Activated T-helper 2 cell treated with anti-CD3 and anti-CD28 coated beads, Interferon-gamma antibody, Interleukin-2, Interleukin-4, amounts not matched to agents 10 μg/mL and 5 μg/mL and 100 μg/mL, durations not matched to agents 14 hours and 24 hours and 36 hours (primary cell): ENCODE measurements at regions not wholly inside any gene's neighbourhood (a gene's known extent, or its start where the extent isn't known, plus 50 kb on each side); places are given as distances from the start of the nearest gene placed in this dataset.

Experiments used
- DNase-seq: peaks from one replicate; pipeline ENCODE4 v3.0.0; 2021; ENCODE audit warnings: low spot score
- H3K27ac Mint-ChIP-seq: one replicate; pipeline ENCODE4 v1.8.0; 2021; ENCODE audit warnings: mixed read lengths
- H3K27me3 Mint-ChIP-seq: one replicate; pipeline ENCODE4 v1.8.0; 2021; ENCODE audit warnings: low read depth, mixed read lengths
- H3K36me3 Mint-ChIP-seq: one replicate; pipeline ENCODE4 v1.8.0; 2021; ENCODE audit warnings: low read depth, mixed read lengths
- H3K4me1 Mint-ChIP-seq: one replicate; pipeline ENCODE4 v1.8.0; 2021; ENCODE audit warnings: low read depth, mixed read lengths
- H3K4me3 Mint-ChIP-seq: one replicate; pipeline ENCODE4 v1.8.0; 2021; ENCODE audit warnings: low read depth, mild to moderate bottlenecking, moderate library complexity, mixed read lengths
- H3K9me3 Mint-ChIP-seq: one replicate; pipeline ENCODE4 v1.8.0; 2021; ENCODE audit warnings: mixed read lengths
- intact Hi-C: fragments of 100-400 bp; cut with micrococcal nuclease; formaldehyde crosslinking; loops from one replicate; pipeline ENCODE4 v1.15.1; 2023

DNA sequence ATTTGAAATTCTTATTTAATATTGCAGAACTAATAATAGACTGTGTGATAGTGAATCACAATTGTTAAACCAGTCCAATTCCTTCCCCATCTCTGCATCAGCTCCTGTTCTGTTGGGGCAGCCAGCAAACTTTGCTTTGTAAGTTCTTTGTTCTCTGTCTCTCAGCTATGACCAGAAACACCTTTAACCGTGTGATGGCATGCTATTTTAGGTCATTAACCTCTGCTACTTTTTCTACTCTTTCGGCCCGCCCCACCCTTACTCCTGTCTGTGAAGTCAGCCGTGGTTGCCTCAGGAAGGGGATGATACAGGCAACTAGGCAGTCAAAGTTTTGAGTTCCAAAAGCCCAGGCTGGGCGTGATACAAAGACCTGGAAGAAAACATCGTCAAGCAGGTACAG is 51.3 kb upstream of the EGFL6 start:
- Mint-ChIP-seq H3K36me3 (no peaks in the 10 kb centered on the region), H3K4me3 (no peak overlapping the region), H3K27me3 (no peaks in the 10 kb centered on the region), H3K9me3 (no peaks in the 10 kb centered on the region), H3K4me1 (peaks cover 1% of the 10 kb centered on the region), H3K27ac (no peak overlapping the region)
- intact Hi-C loops = no loop called here
- DNase-seq = no peak

DNA sequence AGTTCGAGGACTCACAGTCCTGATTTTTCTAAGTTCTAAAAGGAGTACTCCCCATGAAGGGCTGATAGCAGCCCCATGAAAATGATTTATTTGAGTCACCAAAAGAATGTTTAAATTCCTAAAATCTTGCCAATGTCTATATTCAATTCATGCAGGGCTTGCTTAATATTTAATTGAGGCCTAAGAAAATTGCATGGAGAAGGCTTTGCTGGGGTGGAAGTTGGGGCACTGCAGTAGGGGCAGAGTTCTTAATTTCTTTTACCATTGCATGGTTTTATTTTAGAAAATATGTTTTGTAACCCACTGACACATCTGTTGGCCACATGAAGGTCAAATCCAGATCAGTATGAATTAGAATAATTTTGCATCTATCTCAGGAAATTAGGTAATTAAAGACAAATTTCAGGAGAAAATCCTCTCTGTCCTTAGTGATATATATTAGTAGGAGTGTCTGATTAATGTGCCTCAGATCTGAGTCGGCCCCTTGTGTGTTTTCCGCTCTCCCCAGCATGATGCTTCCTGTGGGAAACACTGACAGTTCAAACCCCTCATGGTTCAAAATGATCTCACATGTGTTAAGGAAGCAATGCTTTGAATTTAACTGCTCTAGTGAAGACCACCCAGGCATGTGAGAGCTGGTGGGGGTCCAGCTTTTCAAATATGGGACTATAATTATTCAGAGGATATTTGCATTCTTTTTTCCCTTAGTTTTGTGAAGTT is 54.0 kb upstream of the EGFL6 start:
- no peaks in the 10 kb centered on the region for H3K27me3 Mint-ChIP-seq
- peaks cover 5% of the 10 kb centered on the region for H3K4me1 Mint-ChIP-seq
- H3K4me3 Mint-ChIP-seq = no peak overlapping the region
- H3K9me3 Mint-ChIP-seq = no peaks in the 10 kb centered on the region
- intact Hi-C loops = no loop called here
- no peak overlapping the region for H3K27ac Mint-ChIP-seq
- no peak for DNase-seq
- H3K36me3 Mint-ChIP-seq = no peaks in the 10 kb centered on the region

DNA sequence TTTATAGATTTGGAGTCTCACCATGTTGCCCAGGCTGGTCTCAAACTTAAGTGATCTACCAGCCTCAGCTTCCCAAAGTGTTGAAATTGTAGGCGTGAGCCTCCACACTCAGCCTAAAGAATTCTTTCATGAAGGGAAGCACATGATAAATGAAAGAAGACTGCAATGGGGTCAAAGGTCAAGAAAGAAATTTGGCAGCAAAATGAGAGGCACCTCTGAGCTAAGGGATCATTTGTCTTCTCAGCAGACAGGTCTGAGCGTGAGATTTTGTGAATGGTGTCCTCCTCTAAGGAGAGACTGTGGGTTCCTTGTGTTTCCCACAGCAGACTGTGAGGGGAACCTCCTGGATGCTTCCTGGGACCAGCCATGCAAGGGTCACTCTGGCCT is 57.5 kb upstream of the EGFL6 start:
- Mint-ChIP-seq H3K4me3 (no peak overlapping the region), H3K4me1 (peaks cover 4% of the 10 kb centered on the region), H3K36me3 (no peaks in the 10 kb centered on the region), H3K9me3 (no peaks in the 10 kb centered on the region), H3K27me3 (no peaks in the 10 kb centered on the region), H3K27ac (no peak overlapping the region)
- intact Hi-C loops = no loop called here
- DNase-seq = no peak

DNA sequence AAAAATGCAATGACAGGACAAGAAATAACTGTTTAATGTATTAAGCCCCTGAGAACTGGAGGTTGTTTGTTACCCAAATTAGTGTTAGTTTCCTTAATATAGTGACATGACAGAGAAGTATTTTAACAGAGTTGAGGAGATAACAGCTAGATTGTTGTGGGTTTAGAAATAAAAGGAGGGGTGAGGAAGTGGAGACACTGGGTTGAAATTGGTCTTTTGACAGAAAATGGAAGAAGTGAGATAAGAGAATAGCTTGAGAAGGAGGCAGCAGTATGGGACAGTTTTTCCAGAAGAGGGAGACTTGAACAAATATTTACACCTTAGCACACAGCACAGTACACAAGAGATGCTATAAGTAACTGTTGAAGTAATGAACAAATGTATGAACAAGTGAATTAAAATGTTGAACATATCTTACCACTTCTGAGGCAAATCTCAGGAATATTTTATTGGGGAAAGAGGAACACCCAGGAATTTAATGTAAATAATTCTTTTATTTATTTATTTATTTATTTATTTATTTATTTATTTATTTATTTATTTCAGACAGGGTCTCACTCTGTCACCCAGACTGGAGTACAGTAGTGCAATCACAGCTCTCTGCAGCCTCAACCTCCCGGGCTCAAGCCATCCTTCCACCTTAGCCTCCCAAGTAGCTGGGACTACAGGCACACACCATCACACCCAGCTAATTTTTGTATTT is 58.0 kb upstream of the EGFL6 start:
- Mint-ChIP-seq H3K4me3 (no peak overlapping the region), H3K27me3 (no peaks in the 10 kb centered on the region), H3K36me3 (no peaks in the 10 kb centered on the region), H3K9me3 (no peaks in the 10 kb centered on the region), H3K27ac (no peak overlapping the region), H3K4me1 (peaks cover 4% of the 10 kb centered on the region)
- no peak for DNase-seq
- intact Hi-C loops = no loop called here

DNA sequence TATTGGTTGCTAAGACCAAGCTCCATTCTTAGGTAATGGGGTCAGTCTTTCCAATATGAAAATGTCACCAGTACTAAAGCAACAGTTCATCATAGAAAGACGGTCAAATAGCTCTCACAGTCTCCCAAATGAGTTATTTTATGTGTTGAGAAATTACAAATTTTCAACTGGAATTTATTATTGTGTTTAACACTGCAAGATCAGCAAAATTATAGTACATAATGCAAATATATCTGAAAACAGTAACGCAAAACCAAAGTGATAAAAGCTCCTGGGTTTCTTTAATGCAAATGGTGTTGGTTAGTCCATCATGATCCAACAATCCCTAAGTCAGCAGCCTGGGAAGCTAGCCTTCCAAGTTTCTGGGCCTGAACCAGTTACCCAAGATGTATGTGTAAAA is 61.5 kb upstream of the EGFL6 start:
- Mint-ChIP-seq H3K4me3 (no peak overlapping the region), H3K27me3 (no peaks in the 10 kb centered on the region), H3K27ac (no peak overlapping the region), H3K36me3 (no peaks in the 10 kb centered on the region), H3K4me1 (peaks cover 4% of the 10 kb centered on the region), H3K9me3 (no peaks in the 10 kb centered on the region)
- intact Hi-C loops = loop anchor here (5.0 kb wide), 1 partner anchor 239 kb away; no protein-coding TSS in a partner anchor
- no peak for DNase-seq

DNA sequence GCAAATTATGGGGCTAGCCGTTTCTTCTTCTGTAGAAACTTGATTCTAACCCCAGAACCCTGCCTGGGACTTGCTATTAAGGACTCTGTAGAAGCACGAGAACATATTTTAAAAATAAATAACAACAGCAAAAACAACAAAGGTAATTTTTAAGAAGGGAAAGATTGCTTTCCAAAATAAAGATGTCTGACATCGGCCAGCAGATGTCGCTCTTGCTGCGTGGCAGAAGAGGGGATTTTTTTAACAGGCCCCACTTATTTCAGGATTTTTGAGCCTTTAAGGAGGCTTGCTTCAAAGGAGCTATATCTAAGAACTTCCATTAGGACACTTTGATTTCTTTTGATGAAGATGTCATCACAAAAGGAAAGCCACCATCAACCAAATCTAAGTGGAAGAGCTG is 62.8 kb upstream of the EGFL6 start:
- H3K27ac Mint-ChIP-seq = no peak overlapping the region
- no peaks in the 10 kb centered on the region for H3K36me3 Mint-ChIP-seq
- peaks cover 6% of the 10 kb centered on the region for H3K4me1 Mint-ChIP-seq
- H3K9me3 Mint-ChIP-seq = no peaks in the 10 kb centered on the region
- no peaks in the 10 kb centered on the region for H3K27me3 Mint-ChIP-seq
- intact Hi-C loops = loop anchor here (1.0 to 5.0 kb wide), 3 partner anchors 140 to 526 kb away; no protein-coding TSS in a partner anchor
- no peak overlapping the region for H3K4me3 Mint-ChIP-seq
- peak; percentile 10 for DNase-seq

DNA sequence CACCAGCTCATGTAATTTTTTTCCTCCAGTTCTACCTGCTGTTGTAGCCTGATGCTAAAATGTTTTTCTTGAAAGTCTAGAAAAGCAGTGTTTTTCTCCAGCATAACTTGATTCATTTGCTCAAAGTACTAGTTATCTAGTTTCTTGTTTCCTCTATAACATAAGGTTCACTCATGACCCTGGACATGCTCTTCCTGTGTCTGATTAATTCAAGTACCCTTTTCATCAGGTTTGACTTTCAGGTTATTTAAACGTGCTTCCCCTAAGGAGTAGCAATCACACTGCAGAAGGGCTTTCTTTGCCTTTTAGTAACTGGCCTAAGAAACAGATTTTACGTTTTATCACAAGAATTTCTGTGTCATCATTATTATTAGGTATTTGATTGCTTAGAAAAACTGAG is 66.8 kb upstream of the EGFL6 start:
- H3K27ac Mint-ChIP-seq = peak overlapping the region; percentile 25
- no peaks in the 10 kb centered on the region for H3K27me3 Mint-ChIP-seq
- no peak for DNase-seq
- intact Hi-C loops = no loop called here
- H3K4me1 Mint-ChIP-seq = peaks cover 7% of the 10 kb centered on the region
- H3K4me3 Mint-ChIP-seq = no peak overlapping the region
- no peaks in the 10 kb centered on the region for H3K9me3 Mint-ChIP-seq
- no peaks in the 10 kb centered on the region for H3K36me3 Mint-ChIP-seq

DNA sequence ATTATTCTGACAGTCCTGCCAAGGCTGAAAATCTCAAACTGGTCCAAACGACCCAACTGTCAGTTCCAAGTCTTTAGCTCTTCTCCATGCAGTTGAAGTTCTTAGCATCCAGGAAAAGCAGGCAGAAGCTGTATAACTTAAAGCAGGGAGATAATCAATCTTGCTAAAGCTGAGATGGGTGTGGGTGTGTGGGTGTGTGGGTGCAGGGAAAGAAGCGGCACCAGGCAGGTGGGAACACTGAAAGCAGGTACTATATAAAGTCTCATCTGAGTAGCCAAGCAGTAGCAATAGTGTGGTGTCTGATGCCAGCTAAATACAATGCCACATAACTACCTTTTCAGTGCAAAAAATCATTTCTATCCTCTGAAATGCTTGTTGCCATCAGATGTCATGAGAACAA is 69.7 kb upstream of the EGFL6 start:
- intact Hi-C loops = no loop called here

DNA sequence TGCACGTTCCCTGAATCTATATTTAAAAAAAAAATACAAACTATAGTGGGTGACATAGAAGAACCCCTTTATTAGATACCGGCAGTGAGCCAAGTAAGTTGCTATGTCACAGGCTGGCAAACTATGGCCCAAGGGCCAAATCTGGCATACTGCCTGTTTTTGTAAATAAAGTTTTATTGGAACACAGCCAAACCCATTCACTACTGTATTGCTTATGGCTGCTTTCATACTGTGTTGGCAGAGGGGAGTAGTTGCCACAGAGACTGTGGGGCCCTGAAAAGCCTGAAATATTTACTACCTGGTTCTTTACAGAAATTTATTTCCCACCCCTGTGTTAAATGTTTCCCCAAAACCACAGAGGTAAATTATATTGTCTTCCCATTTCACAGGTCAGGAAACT is 71.2 kb upstream of the EGFL6 start:
- H3K27ac Mint-ChIP-seq = no peak overlapping the region
- H3K36me3 Mint-ChIP-seq = no peaks in the 10 kb centered on the region
- intact Hi-C loops = no loop called here
- no peaks in the 10 kb centered on the region for H3K27me3 Mint-ChIP-seq
- peaks cover 7% of the 10 kb centered on the region for H3K4me1 Mint-ChIP-seq
- no peak overlapping the region for H3K4me3 Mint-ChIP-seq
- H3K9me3 Mint-ChIP-seq = no peaks in the 10 kb centered on the region
- no peak for DNase-seq

More for the DNA sequence above, 69.7 kb upstream of the EGFL6 start:
- peaks cover 7% of the 10 kb centered on the region for H3K4me1 Mint-ChIP-seq
- H3K27me3 Mint-ChIP-seq = no peaks in the 10 kb centered on the region
- H3K4me3 Mint-ChIP-seq = no peak overlapping the region
- H3K9me3 Mint-ChIP-seq = no peaks in the 10 kb centered on the region
- H3K36me3 Mint-ChIP-seq = no peaks in the 10 kb centered on the region
- no peak overlapping the region for H3K27ac Mint-ChIP-seq
- no peak for DNase-seq

DNA sequence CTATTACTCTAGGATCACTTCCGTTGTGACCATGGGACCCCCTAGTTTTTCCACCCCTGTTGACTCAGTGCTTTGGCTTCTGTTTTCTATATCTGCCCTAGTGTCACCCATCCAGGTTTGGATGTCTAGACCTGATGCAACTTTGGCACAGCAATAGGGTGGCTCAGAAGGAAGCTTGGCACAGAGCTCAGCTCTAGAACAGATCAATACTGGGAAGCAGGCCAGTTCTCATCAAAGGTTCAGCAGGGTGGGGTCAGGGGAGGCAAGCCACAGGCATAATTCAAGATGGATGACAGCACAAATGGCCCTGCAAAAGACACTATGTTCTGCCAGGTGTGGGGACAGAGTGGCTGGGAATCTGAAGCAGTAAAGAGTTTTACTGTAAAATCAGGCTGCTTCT is 74.2 kb upstream of the EGFL6 start:
- intact Hi-C loops = no loop called here
- no peak for DNase-seq
- Mint-ChIP-seq H3K9me3 (no peaks in the 10 kb centered on the region), H3K36me3 (no peaks in the 10 kb centered on the region), H3K27me3 (no peaks in the 10 kb centered on the region), H3K27ac (no peak overlapping the region), H3K4me1 (peaks cover 4% of the 10 kb centered on the region), H3K4me3 (no peak overlapping the region)

DNA sequence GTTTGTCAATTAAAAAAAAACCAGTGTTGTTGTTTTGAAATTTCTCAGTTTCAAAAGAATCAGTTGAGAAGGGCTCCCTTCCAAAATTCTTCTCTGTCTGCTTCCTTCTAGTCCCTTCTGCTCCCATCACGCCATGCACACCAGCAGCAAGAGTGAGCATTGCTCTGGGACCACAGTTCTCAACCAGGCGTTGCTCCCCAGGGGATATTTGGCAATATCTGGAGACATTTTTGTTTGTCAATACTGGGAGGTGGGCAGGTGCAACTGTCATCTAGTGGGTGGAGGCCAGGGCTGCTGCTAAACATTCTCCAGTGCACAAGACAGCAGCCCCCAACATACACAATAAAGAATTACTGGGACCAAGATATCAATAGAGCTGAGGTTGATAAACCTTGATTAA is 74.8 kb upstream of the EGFL6 start:
- H3K27me3 Mint-ChIP-seq = no peaks in the 10 kb centered on the region
- no peak for DNase-seq
- no peak overlapping the region for H3K4me3 Mint-ChIP-seq
- H3K27ac Mint-ChIP-seq = no peak overlapping the region
- H3K4me1 Mint-ChIP-seq = peaks cover 4% of the 10 kb centered on the region
- intact Hi-C loops = no loop called here
- no peaks in the 10 kb centered on the region for H3K36me3 Mint-ChIP-seq
- H3K9me3 Mint-ChIP-seq = no peaks in the 10 kb centered on the region

DNA sequence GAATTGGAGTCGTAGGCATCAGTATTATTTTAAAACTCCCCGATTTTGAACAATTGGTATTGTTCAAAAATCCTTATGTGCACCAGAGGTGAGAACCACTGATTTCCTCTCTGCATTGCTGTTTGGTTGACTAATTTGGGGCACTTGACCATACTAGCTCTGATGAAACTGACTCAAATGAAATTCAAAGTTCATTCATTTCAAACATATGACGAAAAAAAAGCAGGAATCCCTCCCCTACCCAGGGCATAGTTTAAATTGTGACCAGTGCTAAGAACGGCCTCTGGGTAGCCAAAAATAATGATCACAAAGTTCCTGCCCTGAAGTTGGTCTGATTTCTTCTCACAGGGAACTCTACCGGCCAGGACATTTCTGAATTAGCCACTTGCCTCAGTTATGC is 75.7 kb upstream of the EGFL6 start:
- no peak for DNase-seq
- intact Hi-C loops = no loop called here
- no peak overlapping the region for H3K4me3 Mint-ChIP-seq
- no peaks in the 10 kb centered on the region for H3K9me3 Mint-ChIP-seq
- H3K27ac Mint-ChIP-seq = no peak overlapping the region
- H3K36me3 Mint-ChIP-seq = no peaks in the 10 kb centered on the region
- peaks cover 2% of the 10 kb centered on the region for H3K4me1 Mint-ChIP-seq
- no peaks in the 10 kb centered on the region for H3K27me3 Mint-ChIP-seq

DNA sequence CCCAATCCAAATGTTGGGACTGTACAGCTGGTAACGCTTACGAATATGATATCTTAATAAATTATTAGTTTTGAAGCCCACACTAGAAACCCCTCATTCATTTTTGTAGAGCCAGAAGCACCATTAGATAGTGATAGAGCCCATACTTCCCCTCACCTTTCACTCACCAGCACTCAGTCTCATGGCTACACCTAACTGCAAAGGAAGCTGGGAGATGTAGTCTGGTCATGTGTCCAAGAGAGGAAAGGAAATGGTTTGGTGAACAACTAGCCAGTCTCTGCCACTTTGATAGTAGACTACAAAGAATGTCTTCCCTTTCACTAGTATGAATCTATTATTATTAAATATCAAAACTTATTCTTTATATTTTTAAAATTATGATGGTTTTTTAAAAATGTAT is 77.1 kb upstream of the EGFL6 start:
- no peaks in the 10 kb centered on the region for H3K9me3 Mint-ChIP-seq
- H3K4me3 Mint-ChIP-seq = no peak overlapping the region
- no peaks in the 10 kb centered on the region for H3K36me3 Mint-ChIP-seq
- peaks cover 8% of the 10 kb centered on the region for H3K4me1 Mint-ChIP-seq
- no peak overlapping the region for H3K27ac Mint-ChIP-seq
- DNase-seq = no peak
- H3K27me3 Mint-ChIP-seq = no peaks in the 10 kb centered on the region
- intact Hi-C loops = no loop called here
